Activated T-helper 17 cell treated with anti-CD3 and anti-CD28 coated beads, Interleukin-2, amount 50 U/mL, for 72 hours (primary cell): ENCODE measurements at regions not wholly inside any gene's neighbourhood (a gene's known extent, or its start where the extent isn't known, plus 50 kb on each side); places are given as distances from the start of the nearest gene placed in this dataset.

Source experiments
- ATAC-seq: fragments of 150-1000 bp; cut with Tn5 transposase; replicated peaks from 2 replicates; pipeline ENCODE4 v1.10.0; 2021; ENCODE audit warnings: mild to moderate bottlenecking, moderate library complexity
- H3K27ac Mint-ChIP-seq: one replicate; pipeline ENCODE4 v1.8.0; 2022; ENCODE audit warnings: mixed read lengths
- H3K27me3 Mint-ChIP-seq: one replicate; pipeline ENCODE4 v1.8.0; 2022; ENCODE audit warnings: mixed read lengths
- H3K36me3 Mint-ChIP-seq: one replicate; pipeline ENCODE4 v1.8.0; 2022; ENCODE audit warnings: low read depth, mild to moderate bottlenecking, mixed read lengths
- H3K4me1 Mint-ChIP-seq: one replicate; pipeline ENCODE4 v1.8.0; 2022; ENCODE audit warnings: mixed read lengths
- H3K4me3 Mint-ChIP-seq: one replicate; pipeline ENCODE4 v1.8.0; 2022; ENCODE audit warnings: mild to moderate bottlenecking, mixed read lengths
- H3K9me3 Mint-ChIP-seq: one replicate; pipeline ENCODE4 v1.8.0; 2022; ENCODE audit warnings: mixed read lengths

DNA sequence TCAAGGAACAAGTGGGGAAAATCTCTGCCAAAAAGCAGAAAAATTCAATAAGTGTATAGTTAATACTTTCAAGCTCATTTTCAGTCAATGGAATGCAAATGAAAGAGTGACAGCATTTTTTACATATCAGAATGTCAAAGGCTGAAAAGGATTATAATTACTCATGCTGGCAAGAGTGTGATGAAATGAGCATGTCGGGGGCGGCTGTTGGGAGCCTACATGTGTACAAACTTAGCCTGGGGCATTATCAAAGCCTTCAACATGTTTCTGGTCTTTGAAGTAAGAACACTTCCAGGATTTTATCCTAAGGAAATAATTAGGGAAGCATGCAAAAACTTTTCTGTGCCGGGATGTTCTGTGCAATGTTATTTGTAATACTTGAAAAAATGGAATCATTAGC, 221.7 kb upstream of the LYZL1 start:
- Mint-ChIP-seq H3K9me3 (no peaks in the 10 kb centered on the region), H3K4me1 (no peaks in the 10 kb centered on the region), H3K27ac (no peak overlapping the region), H3K4me3 (no peak overlapping the region), H3K27me3 (peaks cover 19% of the 10 kb centered on the region), H3K36me3 (no peaks in the 10 kb centered on the region)
- ATAC-seq = no peak

DNA sequence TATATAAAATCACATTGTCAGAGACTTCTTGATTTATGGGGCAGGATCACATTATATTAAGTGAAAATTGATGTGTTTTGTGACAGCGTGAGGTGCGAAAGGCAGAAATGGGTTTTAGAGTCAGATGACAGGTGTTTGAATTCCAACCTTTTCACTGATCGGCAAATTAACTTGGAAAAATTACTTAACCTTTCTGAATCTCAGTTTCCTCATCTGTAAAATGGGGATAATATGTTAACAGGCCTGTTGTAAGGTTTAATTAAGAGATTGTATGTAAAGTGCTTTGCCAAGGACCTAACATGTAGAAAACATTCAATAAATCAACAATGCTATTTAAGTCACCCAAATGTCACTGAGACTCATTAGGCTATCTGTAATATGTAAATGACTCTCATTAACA, 221.2 kb upstream of the LYZL1 start:
- no peaks in the 10 kb centered on the region for H3K4me1 Mint-ChIP-seq
- H3K27me3 Mint-ChIP-seq = peaks cover 19% of the 10 kb centered on the region
- no peak overlapping the region for H3K4me3 Mint-ChIP-seq
- no peak for ATAC-seq
- no peaks in the 10 kb centered on the region for H3K9me3 Mint-ChIP-seq
- no peak overlapping the region for H3K27ac Mint-ChIP-seq
- H3K36me3 Mint-ChIP-seq = no peaks in the 10 kb centered on the region

DNA sequence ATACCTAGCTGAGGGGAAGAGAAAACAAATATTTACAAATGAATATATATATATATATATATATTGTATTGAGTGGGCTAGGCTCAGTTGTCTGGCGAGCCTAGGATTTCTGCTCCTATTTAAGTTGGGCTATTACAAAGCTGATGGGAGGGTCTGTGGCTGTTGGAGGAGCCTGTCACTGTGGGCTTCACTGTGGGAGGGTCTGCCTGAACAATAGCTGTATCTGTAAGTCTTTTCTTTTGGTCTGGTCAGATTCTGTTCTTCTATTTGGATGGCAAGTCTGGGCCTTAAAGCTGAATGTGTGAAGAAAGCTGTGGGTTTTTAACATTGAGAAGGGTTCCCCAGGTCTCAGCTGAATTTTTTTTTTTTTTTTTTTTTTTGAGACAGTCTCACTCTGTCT, 220.6 kb upstream of the LYZL1 start:
- Mint-ChIP-seq H3K4me3 (no peak overlapping the region), H3K27ac (no peak overlapping the region), H3K4me1 (no peaks in the 10 kb centered on the region), H3K36me3 (no peaks in the 10 kb centered on the region), H3K27me3 (peaks cover 19% of the 10 kb centered on the region), H3K9me3 (no peaks in the 10 kb centered on the region)
- ATAC-seq = no peak

DNA sequence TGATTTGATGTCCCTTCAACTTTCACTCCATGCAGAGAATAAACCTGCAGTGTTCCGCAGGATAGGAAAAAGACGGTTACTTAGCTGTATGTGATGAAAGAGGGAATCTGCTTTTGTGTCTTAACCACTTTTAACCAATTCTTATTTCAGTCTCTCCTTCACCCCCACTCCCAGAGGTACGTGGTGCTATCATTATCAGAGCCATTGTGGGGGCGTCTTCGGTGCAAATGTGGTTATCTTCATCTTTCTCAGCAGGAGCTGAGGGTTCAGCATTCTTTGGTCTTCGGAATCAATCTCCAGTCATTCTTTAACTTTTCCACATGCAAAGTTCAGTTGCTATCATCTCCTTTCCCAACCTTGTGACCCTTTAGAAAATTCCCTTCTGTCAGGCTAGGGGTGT, 219.9 kb upstream of the LYZL1 start:
- no peaks in the 10 kb centered on the region for H3K4me1 Mint-ChIP-seq
- H3K27me3 Mint-ChIP-seq = peaks cover 19% of the 10 kb centered on the region

DNA sequence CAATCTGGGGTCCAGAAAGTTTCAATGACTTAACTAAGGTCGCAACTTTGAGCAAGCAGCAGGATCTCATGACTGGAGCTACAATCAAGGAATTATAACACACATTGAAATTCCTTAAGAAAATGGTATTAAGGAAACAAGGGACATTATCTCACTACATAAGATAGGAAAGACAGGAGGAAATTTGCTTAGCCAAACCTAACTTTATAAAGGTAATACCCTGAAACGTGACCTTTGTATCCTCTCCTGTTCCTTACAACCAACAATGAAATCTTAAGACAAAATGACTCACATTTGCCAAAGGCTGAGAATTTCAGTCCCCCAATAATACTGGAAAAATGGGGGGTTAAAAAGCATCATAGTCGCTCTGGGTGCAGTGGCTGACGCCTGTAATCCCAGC, 218.9 kb upstream of the LYZL1 start:
- no peaks in the 10 kb centered on the region for H3K4me1 Mint-ChIP-seq
- H3K4me3 Mint-ChIP-seq = no peak overlapping the region
- no peaks in the 10 kb centered on the region for H3K36me3 Mint-ChIP-seq
- no peaks in the 10 kb centered on the region for H3K9me3 Mint-ChIP-seq
- H3K27ac Mint-ChIP-seq = no peak overlapping the region
- ATAC-seq = no peak
- H3K27me3 Mint-ChIP-seq = peaks cover 19% of the 10 kb centered on the region

More for the DNA sequence above, 219.9 kb upstream of the LYZL1 start:
- no peak overlapping the region for H3K4me3 Mint-ChIP-seq
- H3K9me3 Mint-ChIP-seq = no peaks in the 10 kb centered on the region
- no peak for ATAC-seq
- no peaks in the 10 kb centered on the region for H3K36me3 Mint-ChIP-seq
- no peak overlapping the region for H3K27ac Mint-ChIP-seq

DNA sequence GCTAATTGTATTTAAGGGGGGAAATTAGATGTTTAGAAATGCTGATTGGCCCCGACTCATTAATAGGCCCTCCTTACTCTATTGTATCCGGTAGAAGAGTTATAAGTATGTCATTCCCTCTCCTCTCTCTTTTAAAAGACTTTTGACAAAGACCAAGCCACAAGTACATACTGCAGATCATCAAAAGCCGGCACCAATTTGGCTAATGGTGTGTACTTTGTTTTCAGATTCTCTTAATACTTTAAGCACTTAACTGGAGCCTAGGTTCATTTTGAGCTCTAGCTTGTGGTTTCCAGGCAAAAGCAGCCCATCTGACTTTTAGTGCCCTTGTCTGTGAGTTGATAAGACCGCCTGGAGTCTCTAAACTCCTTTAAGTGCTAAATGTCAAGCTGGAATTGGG, 210.0 kb upstream of the LYZL1 start:
- no peak for ATAC-seq
- H3K36me3 Mint-ChIP-seq = no peaks in the 10 kb centered on the region
- no peaks in the 10 kb centered on the region for H3K4me1 Mint-ChIP-seq
- no peaks in the 10 kb centered on the region for H3K9me3 Mint-ChIP-seq
- peaks cover 10% of the 10 kb centered on the region for H3K27me3 Mint-ChIP-seq
- H3K27ac Mint-ChIP-seq = no peak overlapping the region
- no peak overlapping the region for H3K4me3 Mint-ChIP-seq

DNA sequence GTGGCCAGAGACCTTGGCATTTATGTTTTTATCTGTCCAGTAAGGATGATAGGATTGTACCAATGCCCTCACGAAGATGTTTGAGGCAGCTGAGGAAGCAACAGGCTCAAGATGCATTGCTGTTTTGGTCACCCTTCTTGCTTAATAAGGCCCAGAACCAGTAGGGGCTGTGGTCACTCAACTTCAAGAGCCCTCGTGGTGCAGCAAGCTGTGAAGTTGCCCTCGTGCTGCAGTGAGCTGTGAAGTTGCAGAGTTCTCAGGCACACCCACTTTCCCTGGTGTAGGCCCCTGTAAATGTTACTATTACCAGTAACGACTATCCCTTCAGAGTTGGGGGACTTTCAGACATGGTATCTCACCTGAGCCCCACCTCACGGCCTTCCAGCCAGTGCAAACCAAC, 207.6 kb upstream of the LYZL1 start:
- Mint-ChIP-seq H3K27ac (no peak overlapping the region), H3K4me1 (no peaks in the 10 kb centered on the region), H3K36me3 (no peaks in the 10 kb centered on the region), H3K27me3 (peaks cover 10% of the 10 kb centered on the region), H3K4me3 (no peak overlapping the region), H3K9me3 (peaks cover 4% of the 10 kb centered on the region)
- no peak for ATAC-seq

DNA sequence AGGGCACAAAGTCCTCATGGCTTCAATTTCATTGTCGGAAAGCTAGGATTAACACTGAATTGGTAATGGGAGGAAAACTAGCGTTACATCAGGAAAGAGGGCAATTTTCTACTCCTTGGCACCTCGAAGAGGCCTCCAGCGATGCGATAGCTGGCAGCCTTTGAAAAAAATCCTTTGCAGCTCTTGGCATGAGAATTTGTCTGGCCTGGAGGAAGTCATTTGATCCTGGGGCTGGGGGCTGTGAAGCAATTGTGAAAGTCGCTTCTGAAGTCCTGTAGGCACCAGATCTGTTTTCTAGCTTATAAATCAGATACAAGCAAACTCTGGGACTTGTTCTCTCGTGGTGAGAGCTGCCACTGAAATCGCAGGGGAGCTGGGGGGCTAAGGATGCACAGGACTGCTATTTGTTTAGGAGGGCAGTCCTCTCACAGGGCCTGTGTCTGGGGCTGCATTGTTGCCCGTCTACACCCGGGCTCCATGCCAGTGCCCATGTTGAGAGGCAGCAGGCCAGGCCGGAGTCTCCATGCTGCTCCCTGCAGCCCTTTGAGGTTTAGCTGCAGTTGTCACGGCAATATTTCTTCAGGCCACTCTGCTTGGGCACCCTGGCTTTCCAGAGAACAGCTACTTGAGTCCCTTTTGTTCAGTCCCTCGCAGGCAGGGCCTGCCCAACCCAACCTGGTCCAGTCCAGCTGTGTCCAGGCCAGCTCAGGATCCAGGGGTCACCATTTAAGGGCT, 206.8 kb upstream of the LYZL1 start:
- Mint-ChIP-seq H3K9me3 (peaks cover 4% of the 10 kb centered on the region), H3K36me3 (no peaks in the 10 kb centered on the region), H3K4me3 (no peak overlapping the region), H3K4me1 (no peaks in the 10 kb centered on the region), H3K27ac (no peak overlapping the region), H3K27me3 (peaks cover 10% of the 10 kb centered on the region)
- ATAC-seq = no peak

DNA sequence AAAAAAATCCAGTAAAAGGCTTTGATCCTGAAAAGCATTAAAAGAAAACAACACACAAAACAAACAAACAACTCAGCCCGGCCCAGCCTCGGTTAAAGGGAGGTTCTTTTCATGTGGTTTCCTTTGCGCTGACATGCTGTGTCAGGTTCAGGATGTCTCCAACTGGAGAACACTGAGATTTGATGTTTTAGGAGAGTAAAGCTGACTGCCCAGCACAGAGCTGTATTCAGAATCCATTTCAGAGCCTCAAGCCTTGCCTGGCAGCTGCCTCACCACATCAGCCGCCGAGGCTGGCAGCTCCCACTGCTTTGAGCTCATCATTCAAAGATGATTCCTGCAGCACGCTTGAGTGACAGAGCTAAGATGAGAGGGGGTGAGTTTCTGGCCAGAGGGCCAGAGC, 205.8 kb upstream of the LYZL1 start:
- peaks cover 4% of the 10 kb centered on the region for H3K9me3 Mint-ChIP-seq
- no peak overlapping the region for H3K27ac Mint-ChIP-seq
- H3K36me3 Mint-ChIP-seq = no peaks in the 10 kb centered on the region
- peaks cover 10% of the 10 kb centered on the region for H3K27me3 Mint-ChIP-seq
- no peaks in the 10 kb centered on the region for H3K4me1 Mint-ChIP-seq
- no peak for ATAC-seq
- no peak overlapping the region for H3K4me3 Mint-ChIP-seq

DNA sequence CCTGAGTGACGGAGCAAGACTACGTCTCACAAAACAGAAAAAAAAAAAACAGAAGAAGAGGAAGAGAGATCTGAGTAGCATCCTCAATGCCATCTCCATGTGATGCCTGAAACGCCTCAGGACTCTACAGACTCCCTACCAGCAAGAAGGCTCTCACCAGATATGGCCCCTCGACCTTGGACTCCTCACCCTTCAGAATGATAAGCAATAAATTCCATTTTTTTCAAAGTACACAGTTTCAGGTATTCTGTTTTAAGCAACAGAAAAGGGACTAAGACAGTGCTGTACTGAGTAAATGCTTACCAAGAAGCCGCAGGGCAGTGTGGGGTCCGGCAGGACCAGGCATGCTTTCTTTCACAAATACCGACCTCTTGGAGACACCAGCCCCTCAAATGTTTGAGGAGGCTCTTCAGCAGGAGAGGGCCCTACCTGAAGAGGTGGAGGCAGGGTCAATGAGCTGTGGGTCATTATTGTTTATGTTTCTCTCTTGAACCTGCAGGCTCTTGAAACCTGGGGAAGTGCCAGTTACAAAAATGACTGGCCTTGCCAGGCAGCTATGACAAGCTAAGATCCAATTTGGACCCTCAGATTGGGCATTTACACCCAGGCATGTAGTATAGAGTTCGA, 204.1 kb upstream of the LYZL1 start:
- no peak for ATAC-seq

DNA sequence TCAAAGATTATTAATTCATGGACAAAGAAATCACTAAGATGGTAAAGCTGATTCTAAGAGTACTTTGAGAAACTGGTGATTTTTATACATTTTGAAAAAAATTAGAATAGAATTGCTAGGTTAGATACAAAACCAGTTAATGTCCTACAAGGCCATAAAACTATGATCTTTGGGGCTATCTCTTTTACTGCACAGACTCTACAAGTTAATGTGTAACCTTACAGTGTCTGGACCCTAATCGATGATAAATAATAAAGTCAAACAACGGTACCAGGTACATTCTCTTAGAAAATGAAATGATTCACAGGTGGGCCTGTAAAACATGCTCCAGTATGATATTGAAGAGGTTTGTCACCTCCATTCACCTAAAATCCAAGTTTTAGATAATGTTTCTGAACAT, 199.8 kb upstream of the LYZL1 start:
- peaks cover 6% of the 10 kb centered on the region for H3K27me3 Mint-ChIP-seq
- H3K4me3 Mint-ChIP-seq = no peak overlapping the region
- H3K27ac Mint-ChIP-seq = no peak overlapping the region
- H3K4me1 Mint-ChIP-seq = no peaks in the 10 kb centered on the region
- ATAC-seq = no peak
- H3K36me3 Mint-ChIP-seq = no peaks in the 10 kb centered on the region
- peaks cover 4% of the 10 kb centered on the region for H3K9me3 Mint-ChIP-seq

More for the DNA sequence above, 204.1 kb upstream of the LYZL1 start:
- H3K4me3 Mint-ChIP-seq = no peak overlapping the region
- no peak overlapping the region for H3K27ac Mint-ChIP-seq
- peaks cover 4% of the 10 kb centered on the region for H3K9me3 Mint-ChIP-seq
- no peaks in the 10 kb centered on the region for H3K4me1 Mint-ChIP-seq
- no peaks in the 10 kb centered on the region for H3K36me3 Mint-ChIP-seq
- H3K27me3 Mint-ChIP-seq = peaks cover 4% of the 10 kb centered on the region

DNA sequence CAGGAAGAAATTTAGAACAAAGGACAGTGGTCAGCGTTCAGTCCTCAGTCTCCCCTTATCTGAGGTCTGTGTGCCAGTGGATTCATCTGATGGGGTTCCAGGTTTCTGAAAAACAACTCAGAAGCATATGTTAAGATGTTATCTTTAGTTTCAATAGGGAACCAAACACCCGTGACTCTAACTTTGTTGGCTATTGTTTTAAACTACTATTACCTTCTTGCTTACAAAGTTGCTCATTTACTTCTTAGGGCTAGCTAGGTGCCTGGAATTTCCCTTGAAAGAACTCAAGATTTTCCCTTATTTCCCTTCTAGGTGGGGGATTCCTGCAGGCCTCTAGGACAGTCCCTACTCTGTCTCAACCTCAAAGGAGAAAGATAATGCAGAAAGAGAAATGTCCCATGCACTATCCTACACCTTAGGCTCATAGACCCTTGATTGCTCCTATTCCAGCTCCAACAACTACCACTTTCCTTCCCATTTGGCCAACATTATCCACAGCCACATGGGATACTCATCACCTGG, 192.5 kb upstream of the LYZL1 start:
- Mint-ChIP-seq H3K27ac (no peak overlapping the region), H3K4me3 (no peak overlapping the region), H3K4me1 (no peaks in the 10 kb centered on the region), H3K27me3 (peaks cover 8% of the 10 kb centered on the region), H3K9me3 (peaks cover 8% of the 10 kb centered on the region), H3K36me3 (no peaks in the 10 kb centered on the region)
- no peak for ATAC-seq

DNA sequence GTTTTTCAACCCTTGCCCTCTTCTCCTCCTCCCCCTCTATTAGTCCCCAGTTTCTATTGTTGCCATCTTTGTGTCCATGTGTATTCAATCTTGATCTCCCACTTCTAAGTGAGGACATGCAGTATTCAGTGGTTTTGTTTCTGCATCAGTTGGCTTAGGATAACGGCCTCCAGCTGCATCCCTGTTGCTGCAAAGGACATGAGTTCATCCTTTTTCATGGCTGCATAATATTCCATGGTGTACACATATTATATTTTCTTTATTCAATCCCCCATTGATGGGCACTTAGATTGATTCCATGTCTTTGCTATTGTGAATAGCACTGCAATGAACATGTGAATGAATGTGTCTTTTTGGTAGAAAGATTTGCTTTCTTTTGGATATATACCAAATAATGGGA, 190.4 kb upstream of the LYZL1 start:
- Mint-ChIP-seq H3K36me3 (no peaks in the 10 kb centered on the region), H3K4me3 (no peak overlapping the region), H3K27me3 (peaks cover 17% of the 10 kb centered on the region), H3K4me1 (no peaks in the 10 kb centered on the region), H3K27ac (no peak overlapping the region), H3K9me3 (peaks cover 11% of the 10 kb centered on the region)
- ATAC-seq = no peak

DNA sequence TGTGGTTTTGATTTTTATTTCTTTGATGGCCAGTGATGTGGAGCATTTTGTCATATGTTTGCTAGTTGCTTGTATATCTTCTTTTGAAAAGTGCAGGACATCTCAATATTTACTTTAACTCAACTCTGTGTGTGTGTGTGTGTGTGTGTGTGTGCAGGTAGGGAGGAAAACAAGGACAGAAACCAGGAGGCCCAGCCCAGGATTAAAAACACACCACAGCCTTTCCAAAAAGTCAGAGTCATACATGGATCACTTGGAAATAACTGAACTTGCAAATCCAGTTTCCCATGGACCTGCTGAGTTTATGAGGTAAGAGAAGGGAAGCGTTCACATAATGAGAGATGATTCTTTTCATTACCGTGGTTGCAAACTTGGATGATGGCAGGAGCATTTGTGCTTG, 189.9 kb upstream of the LYZL1 start:
- no peak overlapping the region for H3K4me3 Mint-ChIP-seq
- H3K36me3 Mint-ChIP-seq = no peaks in the 10 kb centered on the region
- H3K9me3 Mint-ChIP-seq = peaks cover 11% of the 10 kb centered on the region
- no peak overlapping the region for H3K27ac Mint-ChIP-seq
- H3K4me1 Mint-ChIP-seq = no peaks in the 10 kb centered on the region
- no peak for ATAC-seq
- H3K27me3 Mint-ChIP-seq = peaks cover 18% of the 10 kb centered on the region

DNA sequence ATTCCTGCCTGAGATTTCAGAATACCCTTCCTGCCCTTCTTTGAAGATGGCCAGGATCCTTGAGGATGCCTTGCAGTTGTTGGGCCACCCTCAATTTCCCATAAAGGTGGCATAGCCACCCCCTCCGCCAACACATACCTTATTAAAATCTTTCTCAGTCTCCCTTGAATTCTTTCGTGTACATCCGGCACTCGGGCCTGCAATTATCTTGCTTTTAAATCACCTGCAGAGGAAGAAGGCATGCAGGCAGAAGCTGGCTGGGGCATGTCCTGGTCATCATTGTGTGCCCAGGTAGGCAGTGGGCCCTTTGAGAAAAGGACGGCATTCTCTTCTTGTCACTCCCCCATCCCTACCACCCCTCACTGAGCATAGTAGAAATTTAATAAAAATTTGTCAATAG, 189.5 kb upstream of the LYZL1 start:
- no peaks in the 10 kb centered on the region for H3K36me3 Mint-ChIP-seq
- H3K9me3 Mint-ChIP-seq = peaks cover 11% of the 10 kb centered on the region
- H3K4me3 Mint-ChIP-seq = no peak overlapping the region
- no peak for ATAC-seq
- H3K27ac Mint-ChIP-seq = no peak overlapping the region
- H3K4me1 Mint-ChIP-seq = no peaks in the 10 kb centered on the region
- peaks cover 21% of the 10 kb centered on the region for H3K27me3 Mint-ChIP-seq
